Natural killer cell (primary cell): ENCODE measurements at regions not wholly inside any gene's neighbourhood (a gene's known extent, or its start where the extent isn't known, plus 50 kb on each side); places are given as distances from the start of the nearest gene placed in this dataset.

Experiments used
- ATAC-seq, 3 donors: fragments of 150-1000 bp in 2 of 3; fragments of 200-7000 bp in 1 of 3; cut with Tn5 transposase; 1 replicate in 1 of 3; 2 replicates in 2 of 3; pipeline ENCODE4 v1.10.0; 2021; ENCODE audit warnings: mild to moderate bottlenecking in 2 of 3, moderate library complexity in 2 of 3
- DNase-seq, 2 donors: peaks; one replicate each; pipeline versions ENCODE4 v3.0.0 to v3.0.0-alpha.2; 2013 to 2021; ENCODE audit warnings: mixed read lengths in 1 of 2
- H3K27ac ChIP-seq: one replicate; pipeline ENCODE4 v1.5.1; 2013; ENCODE audit warnings: mild to moderate bottlenecking, low read length
- H3K27me3 ChIP-seq: one replicate; pipeline ENCODE4 v1.6.1; 2013; ENCODE audit warnings: low read length; ENCODE audit not compliant: control insufficient read depth, insufficient read depth
- H3K36me3 ChIP-seq: one replicate; pipeline ENCODE4 v1.6.1; 2013; ENCODE audit warnings: low read length; ENCODE audit not compliant: control insufficient read depth, insufficient read depth
- H3K4me1 ChIP-seq: one replicate; pipeline ENCODE4 v1.6.1; 2013; ENCODE audit warnings: low read length; ENCODE audit not compliant: control insufficient read depth, insufficient read depth
- H3K4me3 ChIP-seq: one replicate; pipeline ENCODE4 v1.5.1; 2013; ENCODE audit warnings: low read length
- H3K9me3 ChIP-seq: one replicate; pipeline ENCODE4 v1.6.1; 2013; ENCODE audit warnings: low read length; ENCODE audit not compliant: control insufficient read depth, insufficient read depth
- H3K27ac Mint-ChIP-seq, 2 donors: one replicate each; pipeline ENCODE4 v1.8.0; 2022; ENCODE audit warnings: mild to moderate bottlenecking in 2 of 2, mixed read lengths in 2 of 2, moderate library complexity in 1 of 2
- H3K27me3 Mint-ChIP-seq, 2 donors: one replicate each; pipeline ENCODE4 v1.8.0; 2022; ENCODE audit warnings: low read depth in 2 of 2, mixed read lengths in 2 of 2
- H3K36me3 Mint-ChIP-seq: one replicate; pipeline ENCODE4 v1.8.0; 2022; ENCODE audit warnings: mixed read lengths
- H3K4me1 Mint-ChIP-seq, 2 donors: one replicate each; pipeline ENCODE4 v1.8.0; 2022; ENCODE audit warnings: mixed read lengths in 2 of 2
- H3K4me3 Mint-ChIP-seq: one replicate; pipeline ENCODE4 v1.8.0; 2022; ENCODE audit warnings: mild to moderate bottlenecking, moderate library complexity, mixed read lengths
- H3K9me3 Mint-ChIP-seq, 2 donors: one replicate each; pipeline ENCODE4 v1.8.0; 2022; ENCODE audit warnings: mixed read lengths in 2 of 2
- WGBS: methylation state at CpG from one replicate; pipeline ENCODE4 v1.1.7; 2013; ENCODE audit warnings: missing lambda C conversion rate; ENCODE audit not compliant: insufficient coverage; 5-methylcytosine and 5-hydroxymethylcytosine counted together
- intact Hi-C: fragments of 100-400 bp; cut with micrococcal nuclease; formaldehyde crosslinking; loops from one replicate; pipeline ENCODE4 v1.14.2; 2022
- TF ChIP-seq, protein P1 (sequence below): fragments of 200-600 bp; IDR thresholded peaks from one replicate; pipeline ENCODE4 v1.8.0; 2022; ENCODE audit warnings: antibody characterized with exemption

DNA sequence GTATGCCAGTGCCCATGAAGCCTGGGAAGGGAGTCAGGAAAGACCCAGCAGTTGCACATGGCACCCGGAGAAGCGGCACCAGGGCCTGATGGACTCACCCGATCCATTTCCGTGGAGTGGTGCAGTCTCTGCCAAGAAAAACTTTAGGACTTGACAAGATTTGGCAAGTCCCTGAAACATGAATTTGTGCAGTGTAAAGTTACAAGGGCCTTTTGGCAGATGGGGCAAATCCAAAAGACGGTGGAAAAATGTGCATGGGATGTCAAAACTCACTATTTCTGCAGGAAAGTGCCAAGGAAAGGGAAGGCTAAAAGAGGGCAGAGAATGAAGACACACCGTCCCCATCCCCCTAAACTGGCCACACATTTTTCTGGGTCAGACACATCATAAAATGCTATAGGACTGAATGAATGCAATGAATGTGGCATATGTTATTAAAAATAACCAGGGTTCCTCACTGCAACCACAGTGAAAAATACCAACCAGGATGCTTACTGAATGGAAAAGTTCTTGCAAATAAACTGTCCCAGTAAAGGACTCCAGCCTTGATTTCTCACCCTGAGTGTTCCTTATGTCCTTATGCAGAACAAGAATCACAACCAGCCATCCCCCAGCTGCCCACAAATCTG is 173.5 kb upstream of the SIX2 start:
- DNase-seq (no peak), ATAC-seq (no peak)
- H3K27ac Mint-ChIP-seq, result no peak overlapping the region
- H3K9me3 ChIP-seq, result no peaks in the 10 kb centered on the region
- H3K4me1 Mint-ChIP-seq, result no peaks in the 10 kb centered on the region
- H3K9me3 Mint-ChIP-seq, result no peaks in the 10 kb centered on the region
- H3K27me3 ChIP-seq, result peaks cover 3% of the 10 kb centered on the region
- TF ChIP-seq, protein P1, sequence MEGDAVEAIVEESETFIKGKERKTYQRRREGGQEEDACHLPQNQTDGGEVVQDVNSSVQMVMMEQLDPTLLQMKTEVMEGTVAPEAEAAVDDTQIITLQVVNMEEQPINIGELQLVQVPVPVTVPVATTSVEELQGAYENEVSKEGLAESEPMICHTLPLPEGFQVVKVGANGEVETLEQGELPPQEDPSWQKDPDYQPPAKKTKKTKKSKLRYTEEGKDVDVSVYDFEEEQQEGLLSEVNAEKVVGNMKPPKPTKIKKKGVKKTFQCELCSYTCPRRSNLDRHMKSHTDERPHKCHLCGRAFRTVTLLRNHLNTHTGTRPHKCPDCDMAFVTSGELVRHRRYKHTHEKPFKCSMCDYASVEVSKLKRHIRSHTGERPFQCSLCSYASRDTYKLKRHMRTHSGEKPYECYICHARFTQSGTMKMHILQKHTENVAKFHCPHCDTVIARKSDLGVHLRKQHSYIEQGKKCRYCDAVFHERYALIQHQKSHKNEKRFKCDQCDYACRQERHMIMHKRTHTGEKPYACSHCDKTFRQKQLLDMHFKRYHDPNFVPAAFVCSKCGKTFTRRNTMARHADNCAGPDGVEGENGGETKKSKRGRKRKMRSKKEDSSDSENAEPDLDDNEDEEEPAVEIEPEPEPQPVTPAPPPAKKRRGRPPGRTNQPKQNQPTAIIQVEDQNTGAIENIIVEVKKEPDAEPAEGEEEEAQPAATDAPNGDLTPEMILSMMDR, result no peak
- intact Hi-C loops, result no loop called here
- H3K27me3 Mint-ChIP-seq, result peaks cover 17 to 21% of the 10 kb centered on the region in 2 donors
- H3K27ac ChIP-seq, result no peak overlapping the region
- H3K4me1 ChIP-seq, result no peaks in the 10 kb centered on the region
- H3K4me3 ChIP-seq, result no peak overlapping the region
- H3K36me3 Mint-ChIP-seq, result no peaks in the 10 kb centered on the region
- no peaks in the 10 kb centered on the region for H3K36me3 ChIP-seq
- 95% methylated on average over 5 of the region's 6 CpGs for WGBS
- no peak overlapping the region for H3K4me3 Mint-ChIP-seq

DNA sequence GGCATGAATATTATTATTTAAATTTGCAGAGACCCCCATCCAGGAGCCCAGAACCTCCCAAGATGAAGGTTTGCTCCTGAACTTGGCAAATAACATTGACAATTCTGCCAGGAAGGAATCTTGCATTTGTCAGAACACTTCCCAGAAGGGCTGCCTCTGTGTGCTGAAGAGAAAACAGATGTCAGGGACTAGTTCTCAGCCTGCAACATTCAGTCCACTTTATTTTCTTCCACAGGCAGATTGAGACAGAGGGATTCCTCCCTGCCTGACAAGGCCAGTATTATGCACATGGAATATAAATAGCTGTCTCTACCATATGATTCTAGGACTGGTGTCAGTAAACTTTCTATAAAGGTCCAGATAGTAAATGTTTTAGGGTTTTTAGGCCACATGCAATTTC is 171.5 kb upstream of the SIX2 start:
- H3K9me3 Mint-ChIP-seq, result peaks cover 3 to 4% of the 10 kb centered on the region in 2 donors
- DNase-seq (no peak), ATAC-seq (no peak)
- Histone ChIP-seq H3K36me3 (no peaks in the 10 kb centered on the region), H3K9me3 (no peaks in the 10 kb centered on the region), H3K4me1 (no peaks in the 10 kb centered on the region), H3K4me3 (no peak overlapping the region), H3K27me3 (peaks cover 3% of the 10 kb centered on the region), H3K27ac (no peak overlapping the region)
- H3K27me3 Mint-ChIP-seq, result peaks cover 29 to 31% of the 10 kb centered on the region in 2 donors
- intact Hi-C loops, result no loop called here
- no peaks in the 10 kb centered on the region for H3K4me1 Mint-ChIP-seq
- H3K4me3 Mint-ChIP-seq, result no peak overlapping the region
- TF ChIP-seq, protein P1, result no peak
- H3K27ac Mint-ChIP-seq, result no peak overlapping the region
- no peaks in the 10 kb centered on the region for H3K36me3 Mint-ChIP-seq

DNA sequence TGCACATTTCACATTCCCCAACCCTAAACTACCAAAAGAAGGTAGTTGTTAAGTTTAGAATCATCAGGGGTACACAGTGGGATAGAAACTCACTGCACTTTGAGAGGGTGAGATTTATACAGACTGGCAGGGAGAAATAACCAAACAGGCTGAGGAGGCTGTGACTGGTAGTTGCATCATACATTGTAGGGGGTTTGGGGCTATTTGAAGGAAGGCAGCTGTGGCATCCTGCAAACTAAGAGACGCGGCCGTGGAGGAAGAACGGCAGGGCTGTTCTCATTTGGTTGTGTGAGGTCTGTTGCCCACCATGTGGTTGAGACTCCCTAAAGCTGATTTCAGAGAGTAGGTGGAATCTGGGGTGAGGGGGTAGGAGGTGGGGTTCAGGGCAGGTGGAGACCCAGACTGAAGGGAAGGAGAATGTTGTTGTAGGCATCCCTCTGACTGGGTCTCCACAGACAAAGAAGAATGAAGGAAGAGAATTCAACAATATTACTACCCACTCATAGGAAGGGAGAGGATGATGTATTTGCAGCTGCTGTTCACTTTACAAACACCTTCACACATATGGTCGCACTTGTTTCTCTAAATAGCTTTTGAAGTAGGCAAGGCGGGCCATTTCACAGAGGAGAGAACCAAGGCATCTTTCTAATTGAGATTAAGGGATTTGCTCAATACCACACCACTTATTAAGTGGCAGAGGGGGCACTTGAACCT is 170.9 kb upstream of the SIX2 start:
- Mint-ChIP-seq H3K9me3 (peaks cover 3 to 4% of the 10 kb centered on the region in 2 donors), H3K27me3 (peaks cover 28 to 32% of the 10 kb centered on the region in 2 donors), H3K4me1 (no peaks in the 10 kb centered on the region), H3K36me3 (no peaks in the 10 kb centered on the region), H3K4me3 (no peak overlapping the region), H3K27ac (no peak overlapping the region)
- intact Hi-C loops, result no loop called here
- Histone ChIP-seq H3K36me3 (no peaks in the 10 kb centered on the region), H3K4me1 (no peaks in the 10 kb centered on the region), H3K27me3 (peaks cover 3% of the 10 kb centered on the region), H3K27ac (no peak overlapping the region), H3K4me3 (no peak overlapping the region), H3K9me3 (no peaks in the 10 kb centered on the region)
- 75% methylated on average over 4 of the region's 6 CpGs for WGBS
- TF ChIP-seq, protein P1, result no peak
- ATAC-seq (no peak), DNase-seq (no peak)

DNA sequence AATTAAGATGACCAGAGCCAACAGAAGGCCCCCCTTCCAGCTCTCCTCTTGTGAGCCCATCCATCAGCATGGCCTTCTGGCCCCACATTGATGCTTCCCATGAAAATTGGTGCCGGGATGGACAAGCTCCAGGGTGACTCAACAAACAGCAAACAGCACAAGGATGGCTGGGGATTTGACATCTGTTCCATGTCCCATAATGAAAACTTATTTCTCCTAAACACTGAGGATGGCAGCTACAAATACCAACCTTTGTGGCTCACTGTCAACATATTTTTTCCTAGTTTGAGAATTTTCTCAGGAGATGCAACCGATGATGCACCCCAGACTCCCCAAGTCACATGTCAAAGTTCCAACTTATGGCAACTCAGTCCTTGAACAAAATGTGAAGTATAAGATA is 169.6 kb upstream of the SIX2 start:
- no peak for DNase-seq
- 73% methylated on average over 2 of the region's 2 CpGs for WGBS
- H3K27ac Mint-ChIP-seq, result no peak overlapping the region
- no peak overlapping the region for H3K4me3 Mint-ChIP-seq
- no peaks in the 10 kb centered on the region for H3K4me1 Mint-ChIP-seq
- Histone ChIP-seq H3K4me1 (no peaks in the 10 kb centered on the region), H3K27ac (no peak overlapping the region), H3K9me3 (no peaks in the 10 kb centered on the region), H3K27me3 (peaks cover 3% of the 10 kb centered on the region), H3K4me3 (no peak overlapping the region), H3K36me3 (no peaks in the 10 kb centered on the region)
- H3K9me3 Mint-ChIP-seq, result peaks cover 3 to 4% of the 10 kb centered on the region in 2 donors
- H3K36me3 Mint-ChIP-seq, result no peaks in the 10 kb centered on the region
- intact Hi-C loops, result no loop called here
- peaks cover 34 to 46% of the 10 kb centered on the region in 2 donors for H3K27me3 Mint-ChIP-seq
- no peak for ATAC-seq
- TF ChIP-seq, protein P1, result no peak
